NCI-H128 (cell line): ENCODE measurements at regions not wholly inside any gene's neighbourhood (a gene's known extent, or its start where the extent isn't known, plus 50 kb on each side); places are given as distances from the start of the nearest gene placed in this dataset.
"Not testable (repeated sequence)": the region's sequence is repeated elsewhere in the genome, so short reads cannot be mapped to it uniquely, and the experiment has no call there.

Experiments
- DNase-seq: peaks from one replicate; lab custom pipeline; 2025; ENCODE audit not compliant: unreplicated experiment; lab: John Stamatoyannopoulos, UW

- no peak for DNase-seq
Measured at GRCh38 chr6:22349051-22349450, 52.2 kb upstream of the PRL start.

GRCh38 chr6:22349528-22349927 is 52.7 kb upstream of the PRL start:
- no peak for DNase-seq

DNA sequence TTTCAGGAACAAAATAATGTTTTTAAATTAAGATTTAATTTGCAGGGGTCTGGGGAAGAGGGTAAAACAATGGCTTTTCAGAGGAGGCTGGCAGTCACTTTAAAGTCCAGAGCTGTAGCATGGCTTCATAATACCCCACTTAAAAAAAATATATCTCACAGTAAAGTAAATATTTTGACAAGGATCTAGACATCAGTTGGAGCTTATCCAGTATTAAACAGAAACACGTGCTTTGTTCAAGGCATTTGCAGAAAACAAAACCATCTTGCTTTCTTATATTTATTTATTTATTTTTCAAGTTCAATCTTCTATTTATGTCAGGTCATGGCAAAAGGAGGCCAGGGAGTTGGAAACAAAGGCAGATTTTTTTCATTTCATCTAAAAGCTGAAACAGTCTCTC is 53.3 kb upstream of the PRL start:
- DNase-seq, result no peak

GRCh38 chr6:22353101-22353500 is 56.3 kb upstream of the PRL start:
- DNase-seq, result no peak

GRCh38 chr6:22356362-22356940 is 59.6 kb upstream of the PRL start:
- DNase-seq, result no peak

- DNase-seq, result no peak
Measured at GRCh38 chr6:22357724-22358189, 60.9 kb upstream of the PRL start.

DNA sequence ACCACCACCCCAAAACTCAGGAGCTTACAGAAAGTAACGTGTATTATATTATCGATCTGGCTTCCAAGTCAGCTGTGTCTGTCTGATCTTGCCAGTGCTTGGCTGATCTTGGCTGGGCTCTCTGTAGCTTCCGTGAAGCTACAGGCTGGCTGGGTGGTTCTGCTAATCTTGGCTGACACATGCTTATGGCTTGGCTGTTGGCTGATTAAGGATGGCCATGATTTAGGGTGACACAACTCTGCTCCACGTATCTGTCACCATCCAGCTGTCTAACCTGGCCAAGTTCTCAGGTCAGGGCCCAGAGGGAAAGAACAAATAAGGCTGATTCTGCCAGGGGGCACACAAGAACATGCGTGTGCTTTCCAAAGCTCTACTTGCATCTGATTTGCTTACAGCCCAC is 64.7 kb upstream of the PRL start:
- DNase-seq, result no peak

- no peak for DNase-seq
Measured at GRCh38 chr6:22362361-22362760, 65.5 kb upstream of the PRL start.

GRCh38 chr6:22363166-22363713 is 66.4 kb upstream of the PRL start:
- peak; percentile 21 for DNase-seq

DNA sequence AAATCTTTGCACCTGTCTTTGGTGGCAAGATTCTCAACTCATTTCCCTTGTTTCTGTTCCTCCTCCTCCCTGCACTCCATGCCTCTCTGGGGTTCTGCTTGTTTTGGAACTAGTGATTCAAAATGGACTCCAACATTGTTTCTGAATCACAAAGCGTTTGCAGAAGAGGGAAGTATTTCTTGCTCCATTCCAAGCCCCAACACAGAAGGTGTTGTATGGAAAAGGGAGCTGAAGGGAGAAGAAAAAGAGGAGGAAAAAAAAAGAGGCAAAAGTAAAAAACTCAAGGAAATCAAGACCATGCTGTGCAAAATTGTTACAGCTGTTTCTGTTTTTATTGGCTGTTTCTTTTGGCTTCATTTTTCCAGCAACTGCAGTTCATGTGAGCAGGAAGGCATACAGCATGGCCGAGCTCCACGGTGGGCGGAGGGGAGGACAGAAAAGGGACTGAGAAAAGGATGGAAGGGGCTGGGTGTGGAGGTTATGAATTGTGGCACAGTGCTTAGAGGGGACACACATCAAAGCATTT is 66.9 kb upstream of the PRL start:
- DNase-seq, result no peak

GRCh38 chr6:22364306-22364705 is 67.5 kb upstream of the PRL start:
- DNase-seq, result no peak

- no peak for DNase-seq
Measured at GRCh38 chr6:22366214-22366613, 69.4 kb upstream of the PRL start.

DNA sequence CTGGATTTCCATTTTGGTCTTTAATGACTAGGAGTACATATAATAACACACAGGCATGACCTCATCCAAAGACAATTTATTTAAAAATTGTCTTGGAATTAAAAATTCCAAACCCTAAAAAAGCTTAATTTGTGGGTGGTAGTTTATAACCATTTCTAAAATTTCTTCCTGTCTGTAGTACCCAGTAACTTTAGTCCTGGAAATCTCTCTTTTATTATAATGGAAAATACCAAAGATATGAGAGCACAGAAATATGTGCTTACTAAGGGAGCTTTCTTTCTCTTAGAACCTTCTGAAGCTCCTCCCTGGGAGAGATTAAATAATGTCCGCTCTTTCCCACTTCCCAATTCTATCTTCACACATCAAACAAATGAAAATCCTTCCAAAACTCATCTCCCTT is 70.5 kb upstream of the PRL start:
- DNase-seq, result no peak

GRCh38 chr6:22368794-22369193 is 72.0 kb upstream of the PRL start:
- DNase-seq, result no peak

GRCh38 chr6:22372922-22373321 is 76.1 kb upstream of the PRL start:
- DNase-seq, result no peak

- not testable (repeated sequence) for DNase-seq
Measured at GRCh38 chr6:22374950-22375349, 78.1 kb upstream of the PRL start.

DNA sequence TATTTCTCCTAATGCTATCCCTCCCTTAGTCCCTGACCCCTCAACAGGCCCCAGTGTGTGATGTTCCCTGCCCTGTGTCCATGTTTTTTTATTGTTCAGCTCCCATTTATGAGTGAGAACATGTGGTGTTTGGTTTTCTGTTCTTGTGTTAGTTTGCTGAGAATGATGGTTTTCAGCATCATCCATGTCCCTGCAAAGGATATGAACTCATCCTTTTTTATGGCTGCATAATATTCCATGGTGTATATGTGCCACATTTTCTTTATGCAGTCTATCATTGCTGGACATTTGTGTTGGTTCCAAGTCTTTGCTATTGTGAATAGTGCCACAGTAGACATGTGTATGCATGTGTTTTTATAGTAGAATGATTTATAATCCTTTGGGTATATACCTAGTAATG is 79.5 kb upstream of the PRL start:
- DNase-seq, result not testable (repeated sequence)

- not testable (repeated sequence) for DNase-seq
Measured at GRCh38 chr6:22378536-22378935, 81.7 kb upstream of the PRL start.

DNA sequence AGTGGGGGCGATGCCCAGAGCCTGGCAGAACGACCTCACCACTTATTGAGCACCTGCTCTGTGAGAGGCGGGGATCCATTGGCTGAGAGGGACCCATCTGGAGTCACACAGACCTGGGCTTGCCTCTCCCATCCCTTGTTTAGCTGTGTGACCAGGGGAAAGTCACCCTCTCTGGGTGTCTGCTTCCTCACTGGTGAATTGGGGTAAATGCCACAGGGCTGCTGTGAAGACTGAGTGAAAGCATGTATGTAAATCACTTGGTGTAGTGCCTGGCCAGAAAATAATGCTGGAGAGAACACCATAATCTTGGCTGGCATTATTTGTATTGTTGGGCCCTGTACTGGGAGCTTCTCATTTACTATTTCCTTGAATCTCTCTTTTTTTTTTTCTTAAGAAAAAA is 83.4 kb upstream of the PRL start:
- DNase-seq, result no peak

GRCh38 chr6:22381845-22382544 is 85.2 kb upstream of the PRL start:
- no peak for DNase-seq

DNA sequence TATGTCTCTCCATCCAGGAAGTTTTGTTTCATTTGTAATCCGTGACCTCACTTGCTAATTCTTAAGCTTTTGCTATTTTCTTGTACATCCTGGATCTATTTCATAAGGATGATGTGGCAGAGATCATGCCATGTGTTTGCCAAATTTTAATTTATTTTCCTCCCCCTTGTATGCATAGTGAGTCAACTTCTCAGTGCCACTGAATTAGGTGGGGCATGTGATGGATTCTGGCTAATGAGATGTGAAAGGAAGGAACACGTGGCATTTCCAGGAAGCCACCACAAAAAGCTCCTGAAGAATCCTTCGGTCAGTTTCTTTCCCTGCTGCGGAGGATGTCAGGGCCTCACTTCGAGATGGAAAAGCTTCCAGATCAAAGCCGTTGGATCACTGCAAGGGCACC is 86.2 kb upstream of the PRL start:
- no peak for DNase-seq

DNA sequence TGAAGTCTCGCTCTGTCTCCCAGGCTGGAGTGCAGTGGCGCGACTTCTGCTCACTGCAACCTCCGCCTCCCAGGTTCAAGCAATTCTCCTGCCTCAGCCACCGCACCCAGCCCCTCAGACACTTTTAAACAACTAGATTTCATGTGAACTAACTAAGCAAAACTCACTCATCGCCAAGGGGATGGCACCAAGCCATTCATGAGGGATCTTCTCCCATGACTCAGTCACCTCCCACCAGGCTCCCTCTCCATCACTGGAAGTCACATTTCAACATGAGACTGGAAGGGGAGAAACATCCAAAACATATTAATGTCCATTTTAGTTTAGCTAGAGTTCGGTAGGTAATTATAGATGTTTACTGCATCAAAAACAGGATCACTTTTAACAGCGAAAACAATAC is 95.9 kb upstream of the PRL start:
- DNase-seq, result no peak
